ENCODE measurements at regions not wholly inside any gene's neighbourhood (a gene's known extent, or its start where the extent isn't known, plus 50 kb on each side); places are given as distances from the start of the nearest gene placed in this dataset.

- no peak for TF ChIP-seq CTCF (conservative IDR thresholded peaks at IDR 0.05; ENCODE audit: low read depth, low read length)
- TF ChIP-seq EZH2 (IDR thresholded peaks at IDR 0.05; ENCODE audit: low read length, unreplicated experiment): no peak
- TF ChIP-seq EZH2phosphoT487 (IDR thresholded peaks at IDR 0.05; ENCODE audit: borderline replicate concordance, low read length): no peak
These were observed 1119.8 kb upstream of the TMEM132C start for GRCh38 chr12:127146991-127147718.

Measured in PC-3 (cell line).